ENCODE measurements at regions not wholly inside any gene's neighbourhood (a gene's known extent, or its start where the extent isn't known, plus 50 kb on each side); places are given as distances from the start of the nearest gene placed in this dataset.

GRCh38 chr3:27888562-27888961 lies 166.4 kb upstream of the EOMES start:
- Histone ChIP-seq H3K27me3 (ENCODE audit: control insufficient read depth, extremely low read depth, insufficient read depth, low read length) (no peaks in the 10 kb centered on the region), H4K20me1 (ENCODE audit: control insufficient read depth, extremely low read depth, insufficient read depth, low read length) (no peaks in the 10 kb centered on the region), H2AFZ (ENCODE audit: control insufficient read depth, low read length) (no peak overlapping the region), H3K36me3 (ENCODE audit: control insufficient read depth in 2 of 2, extremely low read depth in 1 of 2, insufficient read depth in 2 of 2, low read length in 2 of 2) (no peaks in the 10 kb centered on the region), H3K9ac (ENCODE audit: control insufficient read depth, extremely low read depth, insufficient read depth, low read length) (no peak overlapping the region), H3K79me2 (ENCODE audit: control insufficient read depth, insufficient read depth, low read length) (no peaks in the 10 kb centered on the region), H3K4me1 (ENCODE audit: control insufficient read depth, extremely low read depth, insufficient read depth, low read length) (no peaks in the 10 kb centered on the region), H3K4me2 (ENCODE audit: control insufficient read depth, extremely low read depth, insufficient read depth, low read depth, low read length) (no peak overlapping the region), H3K27ac (ENCODE audit: control insufficient read depth, insufficient read depth, low read length) (no peak overlapping the region), H3K4me3 (ENCODE audit: control insufficient read depth in 2 of 3, extremely low read depth in 1 of 3, insufficient read depth in 2 of 3, low read depth in 1 of 3, low read length in 3 of 3) (no peak overlapping the region), H3K9me3 (ENCODE audit: control insufficient read depth, low read depth, low read length) (no peaks in the 10 kb centered on the region), H3K9me1 (ENCODE audit: control insufficient read depth, extremely low read depth, insufficient read depth, low read length) (no peaks in the 10 kb centered on the region)
- DNase-seq (ENCODE audit: low read depth, low spot score) (no peak), FAIRE-seq (no peak)
- no peak for TF ChIP-seq EZH2 (IDR thresholded peaks at IDR 0.05; ENCODE audit: low read length)
- TF ChIP-seq CTCF (optimal IDR thresholded peaks at IDR 0.05 in 1 of 3, IDR thresholded peaks at IDR 0.05 in 1 of 3, conservative IDR thresholded peaks at IDR 0.05 in 1 of 3; ENCODE audit: extremely low read depth in 1 of 3, insufficient read depth in 2 of 3, low read length in 3 of 3): no peak
- dilution Hi-C loops (cut with MboI; ENCODE audit: extremely low pct_ligation_motif_present, low sequenced_read_pairs): no loop called here

- Histone ChIP-seq H3K27me3 (ENCODE audit: control insufficient read depth, extremely low read depth, insufficient read depth, low read length) (no peaks in the 10 kb centered on the region), H3K27ac (ENCODE audit: control insufficient read depth, insufficient read depth, low read length) (no peak overlapping the region), H3K4me1 (ENCODE audit: control insufficient read depth, extremely low read depth, insufficient read depth, low read length) (no peaks in the 10 kb centered on the region), H3K4me2 (ENCODE audit: control insufficient read depth, extremely low read depth, insufficient read depth, low read depth, low read length) (no peak overlapping the region), H3K4me3 (ENCODE audit: control insufficient read depth in 2 of 3, extremely low read depth in 1 of 3, insufficient read depth in 2 of 3, low read depth in 1 of 3, low read length in 3 of 3) (no peak overlapping the region), H4K20me1 (ENCODE audit: control insufficient read depth, extremely low read depth, insufficient read depth, low read length) (no peaks in the 10 kb centered on the region), H3K9me3 (ENCODE audit: control insufficient read depth, low read depth, low read length) (no peaks in the 10 kb centered on the region), H2AFZ (ENCODE audit: control insufficient read depth, low read length) (no peak overlapping the region), H3K9me1 (ENCODE audit: control insufficient read depth, extremely low read depth, insufficient read depth, low read length) (no peaks in the 10 kb centered on the region), H3K9ac (ENCODE audit: control insufficient read depth, extremely low read depth, insufficient read depth, low read length) (no peak overlapping the region), H3K36me3 (ENCODE audit: control insufficient read depth in 2 of 2, extremely low read depth in 1 of 2, insufficient read depth in 2 of 2, low read length in 2 of 2) (no peaks in the 10 kb centered on the region), H3K79me2 (ENCODE audit: control insufficient read depth, insufficient read depth, low read length) (no peaks in the 10 kb centered on the region)
- no peak for TF ChIP-seq EZH2 (IDR thresholded peaks at IDR 0.05; ENCODE audit: low read length)
- TF ChIP-seq CTCF (optimal IDR thresholded peaks at IDR 0.05 in 1 of 3, IDR thresholded peaks at IDR 0.05 in 1 of 3, conservative IDR thresholded peaks at IDR 0.05 in 1 of 3; ENCODE audit: extremely low read depth in 1 of 3, insufficient read depth in 2 of 3, low read length in 3 of 3): no peak
- dilution Hi-C loops (cut with MboI; ENCODE audit: extremely low pct_ligation_motif_present, low sequenced_read_pairs): no loop called here
- DNase-seq (ENCODE audit: low read depth, low spot score): no peak
- no peak for FAIRE-seq
Measured at GRCh38 chr3:27889745-27890144, 167.6 kb upstream of the EOMES start.

All from keratinocyte (primary cell).